NCI-H187 treated with DMSO at 0.1 percent for 48 hours (cell line): ENCODE measurements at regions not wholly inside any gene's neighbourhood (a gene's known extent, or its start where the extent isn't known, plus 50 kb on each side); places are given as distances from the start of the nearest gene placed in this dataset.

Experiments
- DNase-seq: peaks from one replicate; lab custom pipeline; 2025; lab: John Stamatoyannopoulos, UW

DNA sequence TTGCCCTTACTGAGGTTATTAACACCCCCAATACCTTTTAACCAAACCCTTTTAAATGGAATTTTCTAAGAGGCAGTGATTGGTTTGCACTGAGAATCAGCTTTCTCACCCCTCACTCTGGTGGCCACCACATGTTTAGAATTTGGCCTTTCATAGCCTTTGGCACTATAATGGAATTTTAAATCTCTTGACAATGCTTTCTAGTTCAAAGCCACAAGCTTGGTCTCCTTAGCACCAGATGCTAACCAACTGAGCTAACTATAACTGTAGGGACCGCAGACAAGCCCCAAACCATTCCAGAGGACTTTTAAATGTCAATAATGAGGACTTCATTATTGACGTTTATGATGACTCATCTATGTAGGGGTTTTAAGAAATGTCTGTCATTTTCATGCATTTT is 238.7 kb upstream of the SNX7 start:
- no peak for DNase-seq

DNA sequence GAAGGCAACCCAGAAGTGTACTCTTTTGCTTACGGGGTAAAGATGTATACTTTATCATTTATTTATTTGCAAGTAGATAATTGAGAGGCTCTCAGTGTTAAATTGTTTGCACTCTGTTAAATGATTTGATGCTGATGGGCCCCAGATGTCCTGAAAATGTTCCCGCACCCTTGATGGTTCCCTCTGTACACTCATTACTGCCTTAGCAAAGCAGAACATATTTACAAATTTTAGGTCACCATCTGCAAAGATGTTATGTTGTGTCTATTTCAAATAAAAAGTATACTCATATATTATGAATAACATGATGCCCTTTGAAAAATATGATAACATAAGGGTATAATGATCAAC is 240.5 kb upstream of the SNX7 start:
- DNase-seq = no peak

DNA sequence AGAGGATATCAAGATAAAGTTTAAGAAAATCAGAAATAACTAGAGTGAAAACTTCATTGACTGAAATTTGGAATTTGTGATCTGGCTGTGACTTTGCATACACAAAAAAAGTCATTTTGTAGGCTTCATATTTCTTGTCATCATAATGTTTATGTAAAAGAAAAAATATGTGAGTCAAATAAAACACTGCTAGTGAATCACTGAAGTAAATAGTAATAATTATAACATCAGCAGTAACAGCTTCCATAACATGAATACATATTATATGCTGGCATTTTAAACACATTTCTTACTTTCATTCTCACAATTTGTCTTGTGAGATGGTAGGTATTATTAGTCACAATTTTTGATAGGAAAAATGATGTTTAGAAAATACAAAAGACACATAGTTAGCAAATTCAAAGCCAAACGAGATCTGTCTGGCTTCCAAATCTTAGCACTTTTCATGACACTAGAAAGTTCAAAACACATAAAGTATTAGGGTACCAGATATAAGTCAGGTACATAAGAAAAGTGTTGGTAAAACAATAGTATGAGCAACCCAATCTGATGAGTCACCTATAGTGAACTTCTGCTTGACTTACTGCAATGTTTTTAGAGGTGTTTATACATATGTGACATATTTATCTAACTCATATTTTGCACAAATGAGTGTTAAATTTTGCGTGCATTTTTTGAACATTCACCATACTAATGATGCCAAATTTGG is 241.0 kb upstream of the SNX7 start:
- no peak for DNase-seq

DNA sequence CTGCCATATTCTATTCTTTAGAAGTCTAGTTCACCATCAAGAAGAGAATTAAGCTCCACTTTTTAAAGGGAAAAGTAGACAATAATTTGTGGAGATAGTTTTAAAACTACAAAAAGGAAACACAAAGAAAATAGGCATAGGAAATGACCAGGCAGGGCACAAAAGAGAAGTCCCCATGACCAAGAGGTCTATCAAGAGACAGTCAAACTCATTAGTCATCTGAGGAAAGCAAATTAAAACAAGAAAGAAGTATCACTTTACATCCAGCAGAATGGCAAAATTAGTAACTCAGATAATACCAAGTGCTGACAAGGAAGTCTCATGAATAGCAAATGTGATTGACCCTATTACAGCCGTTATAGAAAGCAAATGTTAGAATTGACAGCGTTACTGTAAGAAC is 243.7 kb upstream of the SNX7 start:
- no peak for DNase-seq

DNA sequence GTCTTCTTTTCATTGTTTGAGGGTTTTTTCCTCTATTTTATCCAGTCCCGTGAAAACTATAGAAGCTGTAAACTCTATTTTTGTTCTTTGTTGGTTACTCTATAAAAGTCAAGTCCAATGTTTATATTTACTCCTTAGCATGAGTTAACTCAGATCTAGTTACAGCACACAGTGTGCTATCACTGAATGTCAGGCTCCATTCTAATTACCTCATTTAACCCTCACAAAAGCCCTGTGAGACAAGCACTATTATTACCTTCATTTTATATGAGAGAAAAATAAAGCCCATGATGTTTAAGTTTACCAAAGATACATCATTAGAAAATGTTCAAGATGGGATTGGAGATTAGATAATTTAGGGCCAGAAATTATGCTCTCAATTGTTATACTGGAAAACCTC is 251.4 kb upstream of the SNX7 start:
- DNase-seq = no peak

DNA sequence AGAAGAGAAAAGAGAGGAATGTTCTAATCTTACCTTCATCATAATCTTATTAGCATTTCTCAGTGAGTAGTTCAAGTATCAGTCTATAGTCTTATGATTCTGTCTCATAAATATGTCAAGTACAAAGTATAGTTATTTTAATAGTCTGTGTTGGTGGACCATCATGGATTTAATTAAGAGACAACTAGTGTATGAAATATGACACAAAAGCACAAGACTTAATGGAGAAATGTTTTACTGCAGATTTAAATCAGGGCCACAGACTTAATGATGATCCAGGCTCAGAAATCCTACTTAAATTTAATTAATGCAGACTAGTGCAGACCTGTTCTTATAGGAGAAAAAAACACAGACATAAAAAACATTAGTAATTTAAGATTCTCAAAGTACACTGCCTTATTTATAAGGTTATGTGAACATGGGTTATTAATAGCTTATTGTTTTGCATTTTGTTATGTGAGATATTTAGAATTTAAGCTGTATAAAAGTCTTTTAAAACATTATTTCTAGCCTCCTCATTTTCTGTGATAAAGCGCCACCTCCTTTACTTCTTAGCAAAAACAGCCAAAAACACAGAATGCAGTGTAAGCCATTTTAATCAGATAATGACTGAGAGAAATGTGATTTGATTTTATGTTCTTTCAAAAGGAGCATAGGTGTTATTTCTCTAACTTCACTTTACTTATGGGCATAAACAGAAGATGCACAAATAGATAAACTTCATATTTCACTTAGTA is 255.0 kb upstream of the SNX7 start:
- DNase-seq = no peak

DNA sequence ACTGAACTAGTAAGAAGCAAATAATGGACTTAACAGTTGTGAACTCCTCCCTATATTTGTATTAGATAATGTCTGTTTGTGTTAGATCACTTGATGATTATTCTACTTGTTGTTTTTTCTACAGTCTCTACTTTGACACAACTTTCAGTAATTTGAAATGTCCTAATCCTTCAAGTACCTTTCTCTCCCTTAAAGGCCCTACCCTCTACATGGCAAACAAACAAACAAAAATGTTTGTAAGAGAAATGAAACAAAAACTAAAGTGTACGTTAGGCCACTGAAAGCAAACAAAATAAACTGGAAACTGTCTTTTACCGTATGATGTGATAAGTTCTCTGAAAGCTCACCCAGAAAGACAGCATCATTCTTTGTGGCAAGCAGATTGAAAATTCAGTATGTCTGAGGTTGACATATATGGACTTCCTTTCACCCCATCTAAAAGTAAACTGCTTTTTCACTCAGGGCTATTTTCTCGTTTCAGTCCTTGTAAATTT is 255.9 kb upstream of the SNX7 start:
- no peak for DNase-seq

DNA sequence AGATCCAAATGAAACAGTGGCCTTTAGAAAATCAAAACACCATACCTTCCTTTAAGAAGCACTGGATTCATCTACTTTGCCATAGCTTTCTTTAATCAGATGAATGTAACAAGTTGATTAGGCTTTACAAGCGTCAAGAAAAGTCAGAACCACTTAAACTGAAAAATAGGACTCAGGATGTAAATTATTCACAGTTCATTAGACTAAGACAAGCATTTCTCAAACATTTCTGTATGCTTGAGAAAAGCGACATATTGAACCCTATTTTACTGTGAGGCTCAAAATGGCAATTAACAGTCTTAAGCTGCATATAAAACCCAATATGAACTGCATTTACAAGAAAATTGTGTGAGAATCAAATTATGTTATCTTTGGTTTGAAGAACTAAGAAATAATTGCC is 256.7 kb upstream of the SNX7 start:
- DNase-seq = no peak

DNA sequence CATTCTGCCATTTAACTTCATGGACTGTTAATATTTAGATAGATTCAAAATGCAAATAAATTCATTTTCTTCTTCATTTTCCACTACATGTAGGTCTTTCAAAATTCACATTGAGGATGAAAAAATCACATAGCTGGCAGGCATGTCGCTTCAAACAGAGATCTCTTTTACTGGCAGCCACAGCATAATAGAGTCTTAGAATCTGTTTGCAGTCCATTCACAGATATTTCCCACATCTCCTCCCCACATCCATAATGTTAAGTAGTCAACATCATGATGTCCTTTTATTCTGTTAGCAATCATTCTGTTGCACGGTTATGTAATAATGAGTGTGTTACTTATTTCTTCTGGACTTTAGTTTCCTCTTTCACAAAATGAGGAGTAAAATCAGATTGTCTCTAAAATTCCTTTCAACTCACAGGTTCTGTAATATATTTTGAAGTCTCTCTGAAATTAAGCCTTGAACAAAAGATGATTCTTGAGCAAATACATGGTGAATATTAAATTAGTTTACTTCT is 257.5 kb upstream of the SNX7 start:
- DNase-seq = no peak

DNA sequence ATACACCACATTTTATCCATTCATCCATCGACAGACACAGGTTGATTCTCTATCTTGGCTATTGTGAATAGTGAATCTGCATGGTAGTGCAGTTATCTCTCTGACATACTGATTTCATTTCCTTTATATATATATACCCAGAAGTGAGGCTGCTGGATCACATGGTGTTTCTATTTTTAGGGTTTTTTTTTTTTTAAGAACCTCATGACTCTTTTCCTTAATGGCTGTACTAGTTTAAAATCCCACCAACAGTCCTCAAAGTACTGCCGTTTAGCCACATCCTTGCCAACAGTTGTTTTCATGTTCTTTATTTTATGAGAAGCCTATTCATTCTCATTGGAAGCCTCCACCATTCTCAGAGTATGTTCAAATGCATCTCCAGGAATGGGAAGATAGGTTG is 258.7 kb upstream of the SNX7 start:
- no peak for DNase-seq

DNA sequence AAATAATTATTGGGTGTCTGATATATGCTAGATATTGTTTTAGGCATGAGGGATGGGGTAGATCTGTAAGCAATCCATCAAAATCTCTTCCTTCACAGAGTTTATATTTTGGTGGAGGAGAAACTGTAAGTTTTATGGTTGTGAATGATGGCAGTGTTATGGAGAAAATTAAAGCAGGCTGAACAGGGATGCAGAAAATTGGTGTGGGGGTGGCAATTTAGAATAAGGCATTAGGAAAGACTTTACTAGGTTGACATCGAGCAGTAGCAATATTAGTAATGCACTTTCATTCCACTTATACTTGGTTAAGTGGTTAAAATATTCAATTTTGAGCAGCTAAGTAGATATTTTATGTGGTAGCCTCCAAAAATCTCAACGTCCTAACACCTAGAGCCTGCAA is 261.1 kb upstream of the SNX7 start:
- no peak for DNase-seq

DNA sequence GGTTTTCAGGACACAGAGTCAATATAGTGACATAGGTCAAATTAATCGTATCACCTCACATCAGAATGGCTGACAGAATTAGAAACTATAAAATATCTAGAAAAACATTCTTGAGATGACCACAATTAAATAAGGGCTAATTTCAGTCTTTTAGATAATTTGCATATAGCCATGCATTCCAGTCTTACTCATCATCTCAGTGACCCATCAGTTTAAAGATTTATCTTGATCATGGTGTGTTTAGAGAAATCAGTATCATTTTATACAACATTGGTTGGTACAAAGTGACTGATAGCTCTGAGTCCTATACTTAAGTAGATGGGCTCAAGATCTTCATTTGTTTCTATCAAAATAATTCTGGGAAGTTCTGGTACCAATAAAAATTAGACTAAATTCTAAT is 262.3 kb upstream of the SNX7 start:
- DNase-seq = no peak

DNA sequence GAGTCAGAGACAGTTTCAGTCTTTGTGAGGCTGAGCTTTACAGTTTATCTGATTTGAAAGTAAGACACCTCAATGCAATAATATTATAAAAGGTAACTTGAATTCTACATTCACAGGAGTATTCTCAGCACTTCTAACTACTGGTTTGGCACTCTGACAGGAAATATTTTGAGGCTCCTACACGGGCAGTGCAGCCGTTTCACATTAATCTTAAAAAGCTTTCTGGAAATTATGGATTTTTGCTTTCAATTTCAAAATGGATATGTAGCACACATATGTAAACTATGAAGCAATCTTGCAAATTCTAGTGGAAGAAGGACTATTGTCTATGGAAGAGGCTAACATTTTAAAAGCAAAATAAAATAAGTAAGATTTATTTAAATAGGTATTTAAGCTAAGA is 262.9 kb upstream of the SNX7 start:
- DNase-seq = no peak

DNA sequence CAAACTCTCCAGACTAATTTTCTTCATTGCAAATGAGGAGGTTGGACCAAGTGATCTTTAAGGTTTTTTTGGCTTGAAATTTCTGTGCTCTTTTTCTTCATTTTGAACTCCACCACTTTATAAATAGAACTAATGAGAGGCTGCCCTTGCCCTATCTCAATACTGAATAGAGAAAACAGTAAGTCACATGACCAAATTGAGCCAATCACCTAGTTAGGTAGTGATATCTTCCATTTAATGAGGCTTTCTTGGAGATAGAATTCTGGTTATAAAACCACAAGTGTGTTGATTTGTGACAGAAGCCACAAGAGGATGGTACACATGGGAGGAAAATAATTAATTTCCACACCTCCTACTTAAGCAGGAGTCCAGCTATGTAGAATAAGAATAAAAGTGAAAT is 263.4 kb upstream of the SNX7 start:
- no peak for DNase-seq

DNA sequence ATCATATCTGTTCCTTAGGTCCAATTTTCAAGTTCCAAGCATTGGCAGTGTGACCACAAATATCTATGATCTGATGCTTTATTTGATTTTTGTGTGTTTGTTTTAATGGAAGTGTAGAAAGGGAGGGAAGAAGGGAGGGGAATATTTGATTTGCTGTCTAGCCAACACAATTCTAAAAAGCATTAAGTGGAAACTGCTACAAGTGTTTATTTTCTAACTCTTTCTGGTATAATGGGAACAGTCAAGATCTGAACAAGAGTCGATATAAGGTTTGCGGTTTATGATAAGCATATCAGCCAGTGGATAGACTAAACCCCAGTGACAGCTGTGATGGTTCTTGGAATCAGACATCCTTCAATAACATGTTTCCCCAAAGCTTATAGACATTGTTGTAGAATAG is 267.8 kb upstream of the SNX7 start:
- no peak for DNase-seq

DNA sequence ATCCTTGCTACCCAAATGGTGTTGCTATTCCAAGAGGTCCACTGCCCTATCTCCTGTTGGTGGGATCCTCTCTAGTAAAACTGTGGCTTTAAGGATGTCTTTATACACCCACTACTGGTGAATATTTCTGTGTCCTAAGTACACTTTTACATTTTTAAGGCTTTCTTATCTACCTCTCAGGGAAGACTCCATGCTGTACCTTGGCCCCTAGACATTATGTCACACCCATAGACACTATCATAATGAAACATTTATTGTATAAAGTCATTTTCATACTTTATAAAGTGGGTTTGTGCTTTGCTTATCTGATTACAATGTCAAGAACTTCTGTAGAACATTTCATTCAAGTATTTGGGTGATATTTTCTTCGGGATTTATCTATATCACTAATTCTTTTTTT is 270.3 kb upstream of the SNX7 start:
- no peak for DNase-seq

DNA sequence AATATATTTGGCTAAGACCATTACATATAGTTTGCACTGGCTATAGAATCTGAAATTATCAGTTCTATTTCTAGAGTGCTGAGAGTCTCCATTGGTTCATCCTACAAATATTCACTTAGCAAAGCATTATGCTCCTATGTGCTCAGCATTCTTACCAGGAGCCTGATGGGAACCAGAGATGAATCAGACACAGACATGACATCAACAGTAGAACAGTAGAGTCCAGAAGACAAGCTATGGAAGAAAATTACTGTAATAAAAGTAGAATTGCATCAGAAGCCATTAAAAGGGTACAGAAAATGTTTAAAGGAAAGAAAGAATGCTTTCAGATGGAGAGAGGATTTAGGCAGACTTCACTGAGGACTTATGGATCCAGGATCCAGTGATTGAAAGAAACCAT is 271.7 kb upstream of the SNX7 start:
- no peak for DNase-seq

DNA sequence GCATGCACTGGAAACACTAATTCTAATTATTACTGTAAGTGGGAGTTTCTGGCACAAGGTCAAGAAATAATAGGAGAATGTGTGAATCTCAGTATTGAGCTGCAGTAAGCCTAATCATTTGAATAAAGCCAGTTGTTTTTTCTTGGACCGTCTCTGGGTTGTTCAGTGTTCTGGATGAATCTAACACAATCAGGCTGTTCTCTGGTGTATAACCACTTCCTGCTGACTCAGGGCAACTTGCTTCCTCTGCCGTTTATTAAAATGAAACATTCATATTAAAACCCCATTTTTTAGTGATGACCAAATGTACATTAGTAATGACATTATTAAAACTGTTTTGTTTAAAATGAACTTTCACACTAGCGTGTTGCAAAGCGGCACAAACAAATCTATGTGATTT is 273.1 kb upstream of the SNX7 start:
- DNase-seq = no peak

DNA sequence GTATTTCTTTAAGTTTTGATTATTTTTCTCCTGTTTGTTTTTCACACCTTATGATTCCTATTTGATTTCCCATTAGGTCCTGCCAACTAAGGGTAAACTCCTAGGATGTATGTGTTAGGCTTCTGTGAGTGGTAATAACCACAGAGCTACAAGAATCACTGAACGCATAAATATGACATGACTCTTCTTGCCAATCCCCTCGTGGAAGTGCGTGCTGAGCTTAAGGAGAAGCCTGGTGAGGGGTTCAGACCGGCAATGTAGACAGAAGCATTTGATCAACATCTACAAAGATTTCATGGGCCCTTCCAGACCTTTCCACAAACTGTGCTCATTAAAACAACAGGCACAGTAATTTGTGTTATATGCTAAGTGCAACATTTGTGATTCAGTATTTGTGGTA is 273.8 kb upstream of the SNX7 start:
- no peak for DNase-seq

DNA sequence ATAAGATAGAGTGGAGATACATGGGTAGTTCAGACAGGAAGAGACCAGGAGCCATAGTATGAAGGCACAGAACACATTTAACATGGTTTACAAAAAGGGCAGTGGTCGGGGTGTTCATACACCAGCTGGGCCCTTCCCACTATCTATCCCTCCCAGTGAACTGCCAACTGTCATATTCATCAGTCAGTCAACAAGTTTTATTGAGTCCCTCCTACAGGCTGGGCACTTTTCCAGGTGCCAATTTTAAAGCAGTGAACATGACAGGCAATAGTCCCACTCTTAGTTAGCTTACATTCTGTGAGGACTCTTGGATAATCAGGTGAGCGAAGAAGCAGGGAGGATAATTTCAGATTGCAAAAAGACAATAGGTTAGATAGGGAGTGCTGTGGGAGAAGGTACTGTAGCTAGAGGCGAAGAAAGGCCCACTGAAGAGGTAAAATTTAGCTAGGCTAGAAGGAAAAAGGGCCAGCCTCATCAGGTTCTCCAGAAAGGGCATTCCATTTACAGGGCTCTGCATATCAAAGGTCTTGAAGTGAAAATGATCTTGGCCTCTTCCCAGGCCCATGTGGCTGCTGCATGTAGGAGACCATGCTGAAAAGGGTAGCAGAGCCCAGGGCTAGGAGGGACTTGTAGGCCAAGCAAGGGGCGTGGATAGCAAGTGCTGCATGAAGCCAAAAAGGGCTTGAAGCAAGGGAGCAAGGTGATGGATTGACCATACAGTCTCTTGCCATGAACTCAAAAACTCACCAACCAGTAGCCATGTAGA is 274.7 kb upstream of the SNX7 start:
- DNase-seq = no peak

DNA sequence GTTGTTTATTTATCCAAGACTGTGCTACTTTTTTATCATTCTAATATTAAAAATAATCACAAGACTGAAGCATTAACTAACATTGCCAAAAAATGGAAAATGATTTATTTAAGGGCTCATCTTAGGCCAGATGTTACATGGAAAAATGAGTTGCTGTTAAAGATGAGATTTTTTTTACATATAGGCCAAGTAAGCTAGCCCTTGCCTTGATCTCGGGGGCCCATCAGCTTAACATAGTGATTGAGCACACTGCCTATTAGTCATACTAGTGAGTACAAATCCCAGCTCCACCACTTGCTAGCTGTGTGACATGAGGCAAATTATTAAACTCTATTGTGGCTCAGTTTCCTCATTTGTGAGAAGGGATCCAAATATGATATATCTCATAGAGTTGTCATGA is 275.9 kb upstream of the SNX7 start:
- no peak for DNase-seq

DNA sequence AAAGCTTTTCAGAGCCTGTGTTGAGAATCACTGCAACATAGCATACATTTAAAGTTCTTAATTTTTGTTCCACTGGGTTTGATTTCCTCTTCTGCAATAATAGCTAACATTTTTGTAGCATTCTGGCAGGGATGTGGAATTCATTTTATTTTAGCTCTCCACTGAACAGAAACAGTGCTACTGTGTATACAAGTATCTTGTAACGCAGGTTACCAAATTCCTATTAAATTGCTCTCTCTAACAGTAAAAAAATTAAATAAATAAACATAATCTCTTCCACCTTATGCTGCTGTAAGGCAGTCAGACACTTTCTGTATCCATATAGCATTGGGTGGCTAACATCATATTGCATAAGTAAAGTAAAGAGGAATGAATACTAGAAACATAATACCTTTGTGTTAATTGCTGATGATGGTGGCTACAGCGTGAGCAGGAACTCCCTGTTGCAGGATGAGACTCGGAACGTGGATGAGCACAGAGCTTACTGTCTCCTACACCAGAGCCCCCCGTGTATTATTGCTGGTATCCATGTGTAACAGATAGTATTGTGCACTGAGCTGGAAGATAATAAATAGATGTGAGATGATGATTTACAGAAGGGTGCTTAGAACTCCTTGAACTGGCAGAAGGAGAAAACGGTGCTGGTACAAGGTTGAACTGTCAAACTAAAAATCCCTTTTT is 276.9 kb upstream of the SNX7 start:
- DNase-seq = no peak
